ENCODE measurements at regions not wholly inside any gene's neighbourhood (a gene's known extent, or its start where the extent isn't known, plus 50 kb on each side); places are given as distances from the start of the nearest gene placed in this dataset.

DNA sequence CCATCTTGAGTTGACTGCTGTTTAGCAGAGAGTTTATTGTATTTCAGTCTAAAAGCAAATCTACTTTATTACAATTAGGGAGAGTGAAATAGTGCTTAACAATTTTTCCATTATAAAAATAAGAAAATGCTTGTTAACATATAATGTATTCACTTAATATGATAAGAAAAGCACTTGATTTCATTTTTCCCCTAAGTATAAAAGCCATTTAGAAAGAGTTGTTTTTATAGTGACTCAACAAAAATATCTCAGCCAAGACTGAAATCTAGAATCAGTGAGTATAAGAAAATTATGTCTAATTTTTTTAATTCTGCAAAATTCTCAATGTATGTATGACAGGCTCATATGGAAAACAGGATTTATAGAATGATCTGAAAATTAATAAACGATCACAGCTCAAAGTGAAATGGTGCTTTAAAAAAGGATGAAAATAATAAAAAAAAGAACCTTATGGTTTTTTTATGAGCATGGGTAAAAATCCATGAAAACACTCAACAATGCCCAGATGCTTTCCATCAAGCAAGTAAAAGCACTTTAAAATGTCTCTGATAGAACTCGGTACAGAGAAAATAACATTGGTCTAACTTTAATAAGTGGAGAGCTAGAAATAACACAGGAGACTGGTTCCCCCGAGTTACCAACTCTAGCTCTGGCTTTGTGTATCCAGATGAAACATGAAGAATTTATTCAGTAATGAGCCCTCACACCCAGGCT, 1057.8 kb upstream of the WWC1 start:
- TF ChIP-seq, protein P1, sequence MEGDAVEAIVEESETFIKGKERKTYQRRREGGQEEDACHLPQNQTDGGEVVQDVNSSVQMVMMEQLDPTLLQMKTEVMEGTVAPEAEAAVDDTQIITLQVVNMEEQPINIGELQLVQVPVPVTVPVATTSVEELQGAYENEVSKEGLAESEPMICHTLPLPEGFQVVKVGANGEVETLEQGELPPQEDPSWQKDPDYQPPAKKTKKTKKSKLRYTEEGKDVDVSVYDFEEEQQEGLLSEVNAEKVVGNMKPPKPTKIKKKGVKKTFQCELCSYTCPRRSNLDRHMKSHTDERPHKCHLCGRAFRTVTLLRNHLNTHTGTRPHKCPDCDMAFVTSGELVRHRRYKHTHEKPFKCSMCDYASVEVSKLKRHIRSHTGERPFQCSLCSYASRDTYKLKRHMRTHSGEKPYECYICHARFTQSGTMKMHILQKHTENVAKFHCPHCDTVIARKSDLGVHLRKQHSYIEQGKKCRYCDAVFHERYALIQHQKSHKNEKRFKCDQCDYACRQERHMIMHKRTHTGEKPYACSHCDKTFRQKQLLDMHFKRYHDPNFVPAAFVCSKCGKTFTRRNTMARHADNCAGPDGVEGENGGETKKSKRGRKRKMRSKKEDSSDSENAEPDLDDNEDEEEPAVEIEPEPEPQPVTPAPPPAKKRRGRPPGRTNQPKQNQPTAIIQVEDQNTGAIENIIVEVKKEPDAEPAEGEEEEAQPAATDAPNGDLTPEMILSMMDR (IDR thresholded peaks at IDR 0.05; ENCODE audit: low read depth, low read length): no peak
- DNase-seq (ENCODE audit: extremely low read depth, low read depth): no peak

DNA sequence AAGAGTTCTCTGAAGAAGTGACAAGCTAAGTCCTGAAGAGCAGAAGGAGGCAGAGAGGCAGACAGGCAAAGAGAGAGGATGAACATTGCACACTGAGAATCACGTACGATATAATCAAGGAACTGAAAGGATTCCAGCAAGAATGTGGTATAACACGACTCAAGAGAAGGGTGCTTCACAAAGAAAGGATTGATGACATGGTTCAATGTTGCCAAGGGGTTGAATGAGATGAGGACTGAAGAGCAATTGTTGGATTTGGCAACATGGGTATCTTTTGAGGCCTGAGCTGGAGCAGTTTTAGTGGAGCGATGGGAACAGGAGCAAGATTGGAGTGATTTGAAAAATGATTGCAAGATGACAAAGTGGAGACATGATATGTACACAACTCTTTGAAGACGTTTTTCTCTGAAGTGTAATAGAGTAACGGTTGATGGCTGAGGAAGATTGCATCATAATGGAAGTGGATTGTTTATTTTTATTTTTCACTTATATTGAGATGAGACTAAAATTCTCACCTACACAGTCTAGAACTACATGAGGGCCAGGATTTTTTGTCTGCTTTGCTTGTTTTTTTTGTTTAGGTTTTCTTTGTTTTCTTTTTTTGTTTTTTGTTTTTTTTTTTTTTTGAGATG, 1049.9 kb upstream of the WWC1 start:
- no peak for DNase-seq (ENCODE audit: extremely low read depth, low read depth)
- TF ChIP-seq, protein P1 (IDR thresholded peaks at IDR 0.05; ENCODE audit: low read depth, low read length): no peak

DNA sequence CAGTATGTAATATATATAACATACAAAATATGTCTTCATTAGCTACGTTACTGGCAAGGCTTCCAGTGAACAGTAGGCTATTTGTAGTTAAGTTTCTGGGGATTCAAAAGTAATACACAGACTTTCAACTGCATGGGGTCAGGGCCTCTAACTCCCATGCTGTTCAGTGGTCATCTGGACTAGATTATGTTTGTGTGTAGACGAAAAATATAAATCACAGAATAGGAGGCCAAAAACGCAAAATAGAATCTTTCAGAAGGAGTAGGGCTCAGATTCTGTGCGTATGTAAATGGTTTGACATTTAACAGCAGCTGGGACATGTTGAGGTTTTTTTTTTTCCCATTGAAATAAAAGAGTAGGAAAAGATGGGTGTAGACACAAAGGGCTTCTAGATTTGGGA, 1048.7 kb upstream of the WWC1 start:
- TF ChIP-seq, protein P1 (IDR thresholded peaks at IDR 0.05; ENCODE audit: low read depth, low read length): no peak
- DNase-seq (ENCODE audit: extremely low read depth, low read depth): no peak

DNA sequence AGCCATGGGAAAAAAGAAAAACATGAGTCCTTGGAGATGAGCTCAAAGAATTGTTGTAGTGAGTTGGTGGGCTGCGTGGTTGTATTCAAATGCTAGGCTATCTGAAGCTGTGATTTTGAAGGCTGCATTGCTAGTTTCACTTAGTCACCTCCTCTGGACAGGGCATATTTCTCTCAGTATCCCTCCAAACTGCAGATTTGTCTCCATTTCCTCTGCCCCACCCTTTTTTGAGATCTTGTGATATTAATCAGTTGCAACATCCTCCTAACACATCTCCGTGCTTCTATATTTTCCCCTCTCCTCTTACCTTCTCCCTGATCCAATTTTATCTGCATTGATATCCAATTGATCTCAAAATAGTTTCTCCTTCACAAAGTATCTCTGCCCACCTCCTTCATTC, 1048.0 kb upstream of the WWC1 start:
- TF ChIP-seq, protein P1 (IDR thresholded peaks at IDR 0.05; ENCODE audit: low read depth, low read length): no peak

DNA sequence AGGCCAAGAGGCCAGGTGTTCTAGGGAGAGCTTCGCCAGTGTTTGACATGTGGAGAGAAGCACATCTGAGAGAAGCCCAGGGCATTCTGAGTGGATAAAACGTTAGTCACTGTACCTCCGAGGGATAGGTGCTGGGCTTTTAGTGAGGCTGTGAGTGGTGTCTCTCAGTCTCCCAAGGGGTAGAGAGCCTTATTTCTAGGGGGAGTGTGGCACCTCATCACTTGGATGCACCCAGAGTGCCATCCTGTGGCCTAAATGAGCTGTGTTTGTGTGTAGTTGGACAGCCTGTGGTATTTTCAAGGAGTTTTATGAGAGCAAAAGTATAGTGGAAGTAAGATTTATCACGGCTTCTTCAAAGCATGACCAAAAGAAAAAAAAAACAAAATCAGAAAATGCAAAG, 1046.9 kb upstream of the WWC1 start:
- no peak for DNase-seq (ENCODE audit: extremely low read depth, low read depth)
- TF ChIP-seq, protein P1 (IDR thresholded peaks at IDR 0.05; ENCODE audit: low read depth, low read length): no peak

More for the DNA sequence above, 1048.0 kb upstream of the WWC1 start:
- DNase-seq (ENCODE audit: extremely low read depth, low read depth): no peak

DNA sequence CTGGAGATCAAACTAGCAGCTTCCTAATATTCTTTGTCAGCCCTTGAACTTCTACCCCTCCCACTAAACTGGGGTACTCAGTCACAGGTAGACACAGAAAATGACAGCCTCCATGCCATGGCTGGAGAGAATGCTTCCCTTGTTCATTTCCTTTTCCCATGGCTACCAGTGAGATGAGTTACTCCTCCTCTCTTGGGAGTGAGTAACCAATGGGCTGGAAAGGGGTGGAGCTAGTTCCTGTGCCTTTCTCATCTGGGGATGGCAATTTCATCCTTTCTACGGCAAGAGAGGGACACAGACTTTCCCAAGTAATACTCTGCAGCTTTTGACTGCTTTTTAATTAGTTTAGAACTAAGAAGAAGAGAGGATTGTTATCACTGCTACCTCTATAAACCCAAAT, 1045.6 kb upstream of the WWC1 start:
- DNase-seq (ENCODE audit: extremely low read depth, low read depth): no peak
- TF ChIP-seq, protein P1 (IDR thresholded peaks at IDR 0.05; ENCODE audit: low read depth, low read length): no peak

DNA sequence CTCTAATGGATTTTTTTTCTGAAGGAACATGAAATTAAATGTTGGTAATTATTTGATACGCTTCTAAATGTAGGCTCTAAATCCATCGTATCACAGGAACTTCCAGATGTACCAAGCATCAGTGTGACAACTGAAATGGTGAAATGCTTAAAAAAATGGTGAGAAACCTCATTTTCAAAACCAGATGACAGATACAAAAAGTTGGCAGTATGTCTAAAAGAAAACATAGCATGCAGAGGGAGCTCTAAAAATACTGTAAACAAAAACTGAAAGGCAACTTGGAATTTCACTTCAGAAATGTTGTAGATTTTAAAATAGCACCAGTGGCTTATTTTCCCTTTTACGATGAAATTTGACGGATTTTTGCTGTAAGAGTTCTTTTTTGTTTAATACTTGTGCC, 1043.6 kb upstream of the WWC1 start:
- no peak for DNase-seq (ENCODE audit: extremely low read depth, low read depth)
- TF ChIP-seq, protein P1 (IDR thresholded peaks at IDR 0.05; ENCODE audit: low read depth, low read length): no peak
